Loucy (cell line): ENCODE measurements at regions not wholly inside any gene's neighbourhood (a gene's known extent, or its start where the extent isn't known, plus 50 kb on each side); places are given as distances from the start of the nearest gene placed in this dataset.
"Not testable (repeated sequence)": the region's sequence is repeated elsewhere in the genome, so short reads cannot be mapped to it uniquely, and the experiment has no call there.

Experiments used
- EZH2phosphoT487 ChIP-seq: fragments of 200-600 bp; IDR thresholded peaks from 2 replicates; pipeline ENCODE4 v1.6.1; 2018; ENCODE audit warnings: antibody characterized with exemption, mild to moderate bottlenecking, moderate library complexity, borderline replicate concordance
- TF ChIP-seq, protein P1 (sequence below): fragments of 200-600 bp; sonication (generic); conservative IDR thresholded peaks from 2 replicates; pipeline ENCODE4 v1.5.1; 2014; ENCODE audit warnings: mild to moderate bottlenecking, antibody characterized with exemption, low read length

- TF ChIP-seq, protein P1, sequence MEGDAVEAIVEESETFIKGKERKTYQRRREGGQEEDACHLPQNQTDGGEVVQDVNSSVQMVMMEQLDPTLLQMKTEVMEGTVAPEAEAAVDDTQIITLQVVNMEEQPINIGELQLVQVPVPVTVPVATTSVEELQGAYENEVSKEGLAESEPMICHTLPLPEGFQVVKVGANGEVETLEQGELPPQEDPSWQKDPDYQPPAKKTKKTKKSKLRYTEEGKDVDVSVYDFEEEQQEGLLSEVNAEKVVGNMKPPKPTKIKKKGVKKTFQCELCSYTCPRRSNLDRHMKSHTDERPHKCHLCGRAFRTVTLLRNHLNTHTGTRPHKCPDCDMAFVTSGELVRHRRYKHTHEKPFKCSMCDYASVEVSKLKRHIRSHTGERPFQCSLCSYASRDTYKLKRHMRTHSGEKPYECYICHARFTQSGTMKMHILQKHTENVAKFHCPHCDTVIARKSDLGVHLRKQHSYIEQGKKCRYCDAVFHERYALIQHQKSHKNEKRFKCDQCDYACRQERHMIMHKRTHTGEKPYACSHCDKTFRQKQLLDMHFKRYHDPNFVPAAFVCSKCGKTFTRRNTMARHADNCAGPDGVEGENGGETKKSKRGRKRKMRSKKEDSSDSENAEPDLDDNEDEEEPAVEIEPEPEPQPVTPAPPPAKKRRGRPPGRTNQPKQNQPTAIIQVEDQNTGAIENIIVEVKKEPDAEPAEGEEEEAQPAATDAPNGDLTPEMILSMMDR: not testable (repeated sequence)
- not testable (repeated sequence) for TF ChIP-seq EZH2phosphoT487
These were observed 77.9 kb upstream of the SFRP2 start for GRCh38 chr4:153866766-153867165.
